Keratinocyte (primary cell): ENCODE measurements at regions not wholly inside any gene's neighbourhood (a gene's known extent, or its start where the extent isn't known, plus 50 kb on each side); places are given as distances from the start of the nearest gene placed in this dataset.

Source experiments
- DNase-seq: peaks from one replicate; pipeline ENCODE4 v3.0.0-alpha.2; 2011; ENCODE audit warnings: low read depth, missing footprints, low spot score
- FAIRE-seq: peaks from 2 replicates; lab custom pipeline; 2011; peaks lifted over from hg19 to GRCh38; lab: Jason Lieb, UNC
- H2AFZ ChIP-seq: 2 replicates; pipeline ENCODE4 v1.6.0; 2012; ENCODE audit warnings: low read length, control low read depth, inconsistent platforms; ENCODE audit not compliant: control insufficient read depth
- H3K27ac ChIP-seq: 2 replicates; pipeline ENCODE4 v1.5.1; 2011; ENCODE audit warnings: low read length; ENCODE audit not compliant: control insufficient read depth, insufficient read depth
- H3K27me3 ChIP-seq: 3 replicates; pipeline ENCODE4 v1.6.0; 2011; ENCODE audit warnings: low read length; ENCODE audit not compliant: control insufficient read depth, insufficient read depth; ENCODE audit errors: extremely low read depth
- H3K36me3 ChIP-seq, 2 experiments: 2 replicates in 1 of 2; 3 replicates in 1 of 2; pipeline ENCODE4 v1.5.1; 2011; ENCODE audit warnings: low read length in 2 of 2, mild to moderate bottlenecking in 1 of 2; ENCODE audit not compliant: control insufficient read depth in 2 of 2, insufficient read depth in 2 of 2; ENCODE audit errors: extremely low read depth in 1 of 2
- H3K4me1 ChIP-seq: 3 replicates; pipeline ENCODE4 v1.5.1; 2011; ENCODE audit warnings: low read length; ENCODE audit not compliant: control insufficient read depth, insufficient read depth; ENCODE audit errors: extremely low read depth
- H3K4me2 ChIP-seq: 3 replicates; pipeline ENCODE4 v1.6.0; 2011; ENCODE audit warnings: low read depth, low read length; ENCODE audit not compliant: control insufficient read depth, insufficient read depth; ENCODE audit errors: extremely low read depth
- H3K4me3 ChIP-seq, 3 experiments: fragments of 200-600 bp in 1 of 3; sonication (generic) in 1 of 3; 2 replicates in 2 of 3; 3 replicates in 1 of 3; pipeline ENCODE4 v1.5.1; 2011 to 2016; ENCODE audit warnings: low read length in 3 of 3, mild to moderate bottlenecking in 3 of 3, control low read depth in 2 of 3, inconsistent platforms in 1 of 3, low read depth in 1 of 3, mixed read lengths in 1 of 3, mixed run types in 1 of 3, moderate library complexity in 1 of 3; ENCODE audit not compliant: control insufficient read depth in 2 of 3, insufficient read depth in 2 of 3; ENCODE audit errors: extremely low read depth in 1 of 3
- H3K79me2 ChIP-seq: 2 replicates; pipeline ENCODE4 v1.6.0; 2012; ENCODE audit warnings: low read length; ENCODE audit not compliant: control insufficient read depth, insufficient read depth
- H3K9ac ChIP-seq: 3 replicates; pipeline ENCODE4 v1.6.0; 2011; ENCODE audit warnings: low read length; ENCODE audit not compliant: control insufficient read depth, insufficient read depth; ENCODE audit errors: extremely low read depth
- H3K9me1 ChIP-seq: 3 replicates; pipeline ENCODE4 v1.6.0; 2011; ENCODE audit warnings: low read length; ENCODE audit not compliant: control insufficient read depth, insufficient read depth; ENCODE audit errors: extremely low read depth
- H3K9me3 ChIP-seq: 2 replicates; pipeline ENCODE4 v1.5.1; 2012; ENCODE audit warnings: low read depth, low read length; ENCODE audit not compliant: control insufficient read depth
- H4K20me1 ChIP-seq: 3 replicates; pipeline ENCODE4 v1.6.0; 2011; ENCODE audit warnings: low read length; ENCODE audit not compliant: control insufficient read depth, insufficient read depth; ENCODE audit errors: extremely low read depth
- CTCF ChIP-seq, 3 experiments: IDR thresholded peaks in 1 of 3; conservative IDR thresholded peaks in 1 of 3; optimal IDR thresholded peaks in 1 of 3; 2 replicates in 2 of 3; 3 replicates in 1 of 3; pipeline versions ENCODE3 to v1.5.1; 2011; ENCODE audit warnings: low read length in 3 of 3, mild to moderate bottlenecking in 3 of 3, moderate library complexity in 2 of 3, control low read depth in 1 of 3, inconsistent platforms in 1 of 3; ENCODE audit not compliant: insufficient read depth in 2 of 3; ENCODE audit errors: extremely low read depth in 1 of 3
- EZH2 ChIP-seq: IDR thresholded peaks from one replicate; pipeline ENCODE4 v1.6.1; 2012; ENCODE audit warnings: inconsistent platforms, mild to moderate bottlenecking, low read length, moderate library complexity
- dilution Hi-C: fragments of 300-500 bp; cut with MboI; formaldehyde crosslinking; loops from one replicate; pipeline ENCODE4 v1.7.0; 2020; ENCODE audit warnings: low sequenced_read_pairs; ENCODE audit not compliant: extremely low pct_ligation_motif_present

DNA sequence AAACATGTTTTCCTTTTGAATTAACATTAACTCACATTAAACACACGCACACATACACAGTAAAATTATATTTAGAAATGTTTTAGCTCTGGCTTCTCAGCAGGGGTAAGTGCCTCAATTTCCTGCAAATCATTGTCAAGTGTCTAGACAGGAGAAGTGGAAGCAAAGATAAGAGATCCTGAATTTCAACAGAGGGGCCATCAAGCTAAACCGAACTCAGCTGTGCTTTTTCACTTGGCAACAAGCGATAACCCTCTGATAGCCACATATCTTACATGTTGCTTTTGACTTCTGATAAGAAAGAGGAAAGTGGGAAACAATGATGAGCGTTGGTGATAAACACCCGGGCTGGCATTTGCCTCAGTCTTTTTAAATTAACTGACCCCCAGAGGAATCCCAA, 79.7 kb upstream of the SPDL1 start:
- no peaks in the 10 kb centered on the region for H3K79me2 ChIP-seq
- no peak for TF ChIP-seq CTCF (optimal IDR thresholded peaks at IDR 0.05 in 1 of 3, IDR thresholded peaks at IDR 0.05 in 1 of 3, conservative IDR thresholded peaks at IDR 0.05 in 1 of 3; ENCODE audit: extremely low read depth in 1 of 3, insufficient read depth in 2 of 3, low read length in 3 of 3)
- no peak for TF ChIP-seq EZH2
- FAIRE-seq, result no peak
- H3K36me3 ChIP-seq, result no peaks in the 10 kb centered on the region
- no peak overlapping the region for H3K4me3 ChIP-seq
- H3K9ac ChIP-seq, result no peak overlapping the region
- no peak overlapping the region for H3K27ac ChIP-seq
- no peaks in the 10 kb centered on the region for H4K20me1 ChIP-seq
- no peak for DNase-seq
- no peaks in the 10 kb centered on the region for H3K9me3 ChIP-seq
- H3K4me1 ChIP-seq, result no peaks in the 10 kb centered on the region
- H3K27me3 ChIP-seq, result no peaks in the 10 kb centered on the region
- H3K9me1 ChIP-seq, result no peaks in the 10 kb centered on the region
- dilution Hi-C loops, result no loop called here
- H2AFZ ChIP-seq, result no peak overlapping the region
- H3K4me2 ChIP-seq, result no peak overlapping the region

GRCh38 chr5:169499990-169500505, 83.5 kb upstream of the SPDL1 start:
- Histone ChIP-seq H2AFZ (no peak overlapping the region), H4K20me1 (no peaks in the 10 kb centered on the region), H3K36me3 (no peaks in the 10 kb centered on the region), H3K4me2 (no peak overlapping the region), H3K27me3 (no peaks in the 10 kb centered on the region), H3K9ac (no peak overlapping the region), H3K4me3 (no peak overlapping the region), H3K27ac (no peak overlapping the region), H3K9me1 (no peaks in the 10 kb centered on the region), H3K79me2 (no peaks in the 10 kb centered on the region), H3K9me3 (no peaks in the 10 kb centered on the region), H3K4me1 (no peaks in the 10 kb centered on the region)
- DNase-seq, result no peak
- dilution Hi-C loops, result no loop called here
- FAIRE-seq, result no peak
- TF ChIP-seq CTCF (optimal IDR thresholded peaks at IDR 0.05 in 1 of 3, IDR thresholded peaks at IDR 0.05 in 1 of 3, conservative IDR thresholded peaks at IDR 0.05 in 1 of 3; ENCODE audit: extremely low read depth in 1 of 3, insufficient read depth in 2 of 3, low read length in 3 of 3), result no peak
- no peak for TF ChIP-seq EZH2
